Nephron progenitor cell (in vitro differentiated cells): ENCODE measurements at regions not wholly inside any gene's neighbourhood (a gene's known extent, or its start where the extent isn't known, plus 50 kb on each side); places are given as distances from the start of the nearest gene placed in this dataset.

Experiments used
- DNase-seq: peaks from one replicate; pipeline ENCODE4 v3.0.0; 2021
- H3K27ac Mint-ChIP-seq: 2 replicates; pipeline ENCODE4 v1.8.0; 2021; ENCODE audit warnings: mild to moderate bottlenecking, moderate library complexity, mixed read lengths
- H3K27me3 Mint-ChIP-seq: 2 replicates; pipeline ENCODE4 v1.8.0; 2021; ENCODE audit warnings: mild to moderate bottlenecking, low read depth, mixed read lengths; ENCODE audit not compliant: poor library complexity
- H3K36me3 Mint-ChIP-seq: 2 replicates; pipeline ENCODE4 v1.8.0; 2021; ENCODE audit warnings: low read depth, mixed read lengths
- H3K4me1 Mint-ChIP-seq: 2 replicates; pipeline ENCODE4 v1.8.0; 2021; ENCODE audit warnings: mixed read lengths
- H3K4me3 Mint-ChIP-seq: 2 replicates; pipeline ENCODE4 v1.8.0; 2021; ENCODE audit warnings: mild to moderate bottlenecking, moderate library complexity, mixed read lengths
- H3K9me3 Mint-ChIP-seq: 2 replicates; pipeline ENCODE4 v1.8.0; 2021; ENCODE audit warnings: mild to moderate bottlenecking, moderate library complexity, mixed read lengths
- CTCF ChIP-seq: fragments of 200-600 bp; sonication (generic); IDR thresholded peaks from 2 replicates; pipeline ENCODE4 v1.5.0; 2021; ENCODE audit warnings: antibody characterized with exemption

DNA sequence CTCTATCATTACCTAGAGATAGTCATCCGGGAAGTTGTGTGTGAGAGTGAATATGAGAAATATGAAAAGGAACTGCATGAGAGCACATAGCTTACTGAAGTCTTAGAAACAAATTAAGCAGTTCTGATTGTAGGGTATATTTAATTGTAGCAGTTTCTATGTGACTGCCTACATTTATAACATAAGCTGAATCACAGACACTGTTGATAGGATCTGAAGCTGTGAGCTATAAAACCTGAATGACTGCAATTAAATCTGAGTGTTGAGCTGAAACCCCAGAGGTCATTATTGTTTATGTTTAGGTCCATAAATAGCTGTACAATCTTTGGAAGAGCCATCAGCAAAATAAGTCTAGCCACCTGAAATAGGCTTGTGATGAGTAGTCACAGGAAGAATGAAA, 210.1 kb upstream of the CXCL13 start:
- no peak for TF ChIP-seq CTCF
- H3K4me3 Mint-ChIP-seq: no peak overlapping the region
- H3K9me3 Mint-ChIP-seq: peaks cover 5% of the 10 kb centered on the region
- peaks cover 8% of the 10 kb centered on the region for H3K27me3 Mint-ChIP-seq
- H3K36me3 Mint-ChIP-seq: no peaks in the 10 kb centered on the region
- no peak overlapping the region for H3K27ac Mint-ChIP-seq
- peaks cover 26% of the 10 kb centered on the region for H3K4me1 Mint-ChIP-seq
- no peak for DNase-seq

DNA sequence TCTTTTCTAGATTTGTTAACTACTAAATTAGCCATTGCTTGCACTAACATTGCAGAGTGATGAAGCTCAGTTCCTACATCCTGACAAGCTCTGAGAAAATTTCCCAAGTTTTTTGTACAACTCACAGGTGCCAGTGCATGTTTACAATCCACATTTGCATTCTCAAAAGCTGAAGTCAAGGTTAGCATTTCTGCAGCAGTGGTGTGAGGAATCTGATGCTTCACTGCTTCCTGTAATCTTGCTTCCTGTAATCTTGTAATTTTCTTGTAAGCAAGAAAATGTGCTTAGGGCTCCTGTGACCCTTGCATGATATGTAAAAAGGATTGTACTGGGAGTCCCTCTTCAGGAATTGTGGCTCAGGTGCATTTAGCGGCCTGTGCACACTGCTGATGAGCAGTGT, 207.4 kb upstream of the CXCL13 start:
- no peak for TF ChIP-seq CTCF
- Mint-ChIP-seq H3K36me3 (no peaks in the 10 kb centered on the region), H3K4me1 (peaks cover 21% of the 10 kb centered on the region), H3K9me3 (peaks cover 5% of the 10 kb centered on the region), H3K4me3 (no peak overlapping the region), H3K27me3 (peaks cover 8% of the 10 kb centered on the region), H3K27ac (no peak overlapping the region)
- DNase-seq: no peak

DNA sequence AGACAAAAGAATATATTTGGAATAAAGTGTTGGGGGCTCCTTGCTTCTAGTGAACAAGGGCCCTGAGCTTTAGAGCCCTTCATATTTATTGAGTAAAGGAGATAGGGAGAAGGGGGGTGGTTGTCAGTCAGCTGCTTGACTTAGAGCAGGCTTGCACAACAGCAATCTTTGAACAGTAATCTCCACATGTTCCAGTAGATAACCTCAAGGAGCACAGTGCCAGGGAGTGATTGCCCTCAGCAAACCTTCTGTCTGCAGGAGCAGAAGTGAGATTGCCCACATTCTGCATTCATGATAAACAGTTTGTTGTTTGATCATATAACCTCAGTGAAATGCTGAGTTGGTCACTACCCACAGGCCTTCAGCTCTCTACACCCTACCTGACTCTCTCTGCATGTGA, 205.8 kb upstream of the CXCL13 start:
- H3K27ac Mint-ChIP-seq: no peak overlapping the region
- no peak overlapping the region for H3K4me3 Mint-ChIP-seq
- peaks cover 6% of the 10 kb centered on the region for H3K27me3 Mint-ChIP-seq
- no peak for DNase-seq
- peaks cover 8% of the 10 kb centered on the region for H3K4me1 Mint-ChIP-seq
- peaks cover 5% of the 10 kb centered on the region for H3K9me3 Mint-ChIP-seq
- no peak for TF ChIP-seq CTCF
- H3K36me3 Mint-ChIP-seq: no peaks in the 10 kb centered on the region

DNA sequence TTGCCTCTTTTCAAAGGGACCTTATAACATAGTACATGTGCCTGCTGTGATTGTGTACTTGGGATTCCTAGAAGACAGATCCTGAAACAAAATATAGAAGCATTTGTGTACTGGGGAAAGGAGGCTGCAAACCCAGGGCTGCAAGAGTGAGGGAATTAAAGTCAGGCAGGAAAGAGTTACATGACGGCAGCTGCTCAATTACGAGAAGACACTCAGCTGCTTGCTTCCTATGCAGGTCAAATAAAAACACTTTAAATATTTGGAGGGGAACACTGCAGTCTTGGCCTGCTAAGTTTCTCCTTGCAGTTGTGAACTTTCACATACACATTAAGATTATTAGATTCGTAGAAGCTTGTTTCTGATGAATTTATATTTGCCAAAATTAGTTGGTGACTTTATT, 191.9 kb upstream of the CXCL13 start:
- no peak overlapping the region for H3K4me3 Mint-ChIP-seq
- H3K27ac Mint-ChIP-seq: no peak overlapping the region
- no peaks in the 10 kb centered on the region for H3K36me3 Mint-ChIP-seq
- no peaks in the 10 kb centered on the region for H3K9me3 Mint-ChIP-seq
- DNase-seq: no peak
- H3K4me1 Mint-ChIP-seq: peaks cover 12% of the 10 kb centered on the region
- peaks cover 4% of the 10 kb centered on the region for H3K27me3 Mint-ChIP-seq
- TF ChIP-seq CTCF: no peak

DNA sequence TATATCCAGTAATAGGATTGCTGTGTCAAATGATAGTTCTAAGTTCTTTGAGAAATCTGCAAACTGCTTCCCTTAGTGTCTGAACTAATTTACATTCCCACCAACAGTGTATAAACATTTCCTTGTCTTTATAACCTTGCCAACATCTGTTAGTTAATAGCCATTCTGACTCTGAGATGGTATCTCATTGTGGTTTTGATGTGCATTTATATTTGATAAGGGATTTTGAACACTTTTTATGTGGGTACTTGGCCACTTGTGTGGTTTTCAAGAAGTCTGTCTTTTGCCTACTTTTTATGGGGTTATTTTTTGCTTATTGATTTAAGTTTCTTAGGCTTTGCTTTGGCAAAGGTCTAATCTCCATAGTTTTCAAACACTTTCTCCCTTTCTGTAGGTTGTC, 189.9 kb upstream of the CXCL13 start:
- Mint-ChIP-seq H3K9me3 (no peaks in the 10 kb centered on the region), H3K4me3 (no peak overlapping the region), H3K36me3 (no peaks in the 10 kb centered on the region), H3K27ac (no peak overlapping the region), H3K27me3 (peaks cover 4% of the 10 kb centered on the region), H3K4me1 (peaks cover 12% of the 10 kb centered on the region)
- no peak for TF ChIP-seq CTCF
- no peak for DNase-seq

DNA sequence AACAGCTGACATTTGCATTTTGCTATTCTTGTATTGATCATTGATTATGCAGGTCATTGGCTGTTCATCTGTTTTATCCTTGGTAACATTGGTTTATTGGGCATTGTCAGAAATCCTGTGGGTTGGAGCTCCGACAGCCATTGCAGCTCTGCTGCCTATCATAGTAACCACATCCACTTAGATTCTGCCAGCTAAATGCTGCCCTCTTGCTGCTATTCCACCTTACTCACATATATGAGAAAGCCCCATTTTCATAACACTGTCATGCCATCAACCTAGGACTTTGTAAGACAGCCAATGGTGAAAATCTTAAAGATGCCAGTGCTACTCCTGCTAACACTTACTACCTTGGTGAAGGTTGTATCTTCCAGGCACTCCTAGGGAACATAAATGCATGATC, 187.3 kb upstream of the CXCL13 start:
- Mint-ChIP-seq H3K27ac (no peak overlapping the region), H3K36me3 (no peaks in the 10 kb centered on the region), H3K9me3 (no peaks in the 10 kb centered on the region), H3K4me3 (no peak overlapping the region), H3K27me3 (no peaks in the 10 kb centered on the region), H3K4me1 (peaks cover 12% of the 10 kb centered on the region)
- no peak for TF ChIP-seq CTCF
- no peak for DNase-seq
